ENCODE measurements at regions not wholly inside any gene's neighbourhood (a gene's known extent, or its start where the extent isn't known, plus 50 kb on each side); places are given as distances from the start of the nearest gene placed in this dataset.
A peak's percentile ranks its signal among the peaks of the same experiment; 100 is the strongest.
"Not testable (repeated sequence)": the region's sequence is repeated elsewhere in the genome, so short reads cannot be mapped to it uniquely, and the experiment has no call there.

DNA sequence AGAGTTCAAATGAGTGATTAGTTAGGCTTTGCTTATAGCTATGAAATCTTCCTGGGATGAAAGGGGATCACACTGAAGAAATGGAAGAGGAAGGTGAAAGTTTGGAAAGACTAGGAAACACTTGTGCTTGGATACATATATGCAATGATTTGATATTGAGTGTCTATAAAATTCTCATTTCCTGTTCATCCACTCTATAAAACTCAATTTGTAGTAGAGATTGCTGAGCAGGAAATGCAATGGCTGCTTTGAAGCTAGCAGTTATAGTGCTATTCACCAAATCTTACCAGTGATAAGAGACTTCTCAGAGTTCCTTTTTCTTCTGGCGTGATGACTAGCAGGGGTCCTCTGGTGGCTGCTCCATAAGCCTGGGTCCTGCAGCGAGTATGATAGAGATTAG lies 128.1 kb upstream of the HPF1 start:
- DNase-seq, result no peak

DNA sequence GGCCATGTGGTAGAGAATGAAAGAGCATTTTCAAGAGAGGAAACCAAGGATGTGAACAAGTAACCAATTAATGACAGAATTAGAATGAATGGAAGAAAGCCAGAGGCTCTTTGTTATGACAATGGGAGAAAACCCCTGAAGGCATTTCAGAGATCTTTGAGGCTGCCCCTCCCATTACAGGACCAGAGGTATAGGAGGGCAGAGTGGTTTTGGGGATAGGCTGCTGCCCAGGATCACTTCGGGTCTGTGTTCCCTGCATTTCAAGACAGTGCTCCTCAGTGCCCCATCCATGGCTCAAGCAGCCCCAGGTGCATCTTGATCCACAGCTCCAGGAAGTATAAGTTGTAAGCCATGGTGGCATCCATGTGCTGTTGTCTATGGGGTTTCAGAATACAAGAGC lies 124.0 kb upstream of the HPF1 start:
- DNase-seq, result no peak

DNA sequence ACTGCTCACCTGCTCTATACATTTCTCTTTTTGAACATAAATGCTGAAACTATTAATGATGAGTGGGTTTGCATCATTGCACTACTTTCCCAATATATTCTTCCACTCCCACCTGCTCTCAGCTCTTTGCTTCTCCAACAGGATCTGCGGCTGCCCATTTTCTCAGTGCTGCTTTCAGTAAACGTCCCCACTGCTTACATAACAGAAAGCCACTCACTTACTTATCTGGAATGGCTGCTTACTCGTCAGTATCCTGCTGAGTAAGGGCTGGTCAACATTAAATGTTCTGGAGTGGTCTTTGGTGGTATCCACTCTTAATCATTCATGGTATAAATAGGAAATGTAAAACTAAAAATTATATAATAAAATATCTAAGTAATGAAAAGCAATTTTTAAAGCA lies 112.8 kb upstream of the HPF1 start:
- DNase-seq, result no peak

DNA sequence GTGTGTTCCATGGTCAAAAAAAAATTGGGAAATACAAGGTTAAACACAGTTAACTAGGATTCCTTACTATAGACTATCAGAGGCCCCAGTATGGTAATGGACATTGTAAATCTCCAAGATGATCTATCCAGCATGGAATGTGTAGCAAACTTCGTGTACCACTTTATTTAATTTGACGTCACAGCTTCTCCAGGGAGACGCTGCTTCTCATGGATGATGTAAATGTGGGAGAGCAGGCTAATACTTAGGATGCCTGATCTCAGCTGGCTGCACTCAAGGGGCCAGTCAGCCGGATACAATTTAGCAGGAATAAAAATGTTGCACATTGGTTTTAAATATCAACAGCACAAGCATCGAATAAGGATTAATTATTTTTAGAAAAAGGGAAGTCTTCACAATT lies 111.7 kb upstream of the HPF1 start:
- DNase-seq, result no peak

DNA sequence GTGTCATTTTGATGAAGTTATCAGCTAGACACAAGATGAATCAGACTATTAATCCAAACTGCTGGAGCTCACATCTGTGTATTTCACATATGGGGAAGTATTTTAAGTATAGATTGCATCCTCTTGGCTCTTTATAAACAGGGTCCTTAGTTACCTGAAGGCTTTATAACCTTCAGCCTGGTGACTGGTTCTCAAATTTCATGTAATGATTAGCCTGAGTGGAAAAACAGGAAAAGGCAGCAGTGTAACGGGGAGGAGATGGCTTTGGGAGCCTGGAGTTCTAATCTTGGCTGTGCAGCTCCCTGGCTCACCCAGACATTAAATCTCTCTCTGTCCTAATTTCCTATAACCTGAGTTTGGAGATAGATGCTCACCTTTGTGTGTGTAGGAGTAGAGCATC lies 103.8 kb upstream of the HPF1 start:
- DNase-seq, result no peak

DNA sequence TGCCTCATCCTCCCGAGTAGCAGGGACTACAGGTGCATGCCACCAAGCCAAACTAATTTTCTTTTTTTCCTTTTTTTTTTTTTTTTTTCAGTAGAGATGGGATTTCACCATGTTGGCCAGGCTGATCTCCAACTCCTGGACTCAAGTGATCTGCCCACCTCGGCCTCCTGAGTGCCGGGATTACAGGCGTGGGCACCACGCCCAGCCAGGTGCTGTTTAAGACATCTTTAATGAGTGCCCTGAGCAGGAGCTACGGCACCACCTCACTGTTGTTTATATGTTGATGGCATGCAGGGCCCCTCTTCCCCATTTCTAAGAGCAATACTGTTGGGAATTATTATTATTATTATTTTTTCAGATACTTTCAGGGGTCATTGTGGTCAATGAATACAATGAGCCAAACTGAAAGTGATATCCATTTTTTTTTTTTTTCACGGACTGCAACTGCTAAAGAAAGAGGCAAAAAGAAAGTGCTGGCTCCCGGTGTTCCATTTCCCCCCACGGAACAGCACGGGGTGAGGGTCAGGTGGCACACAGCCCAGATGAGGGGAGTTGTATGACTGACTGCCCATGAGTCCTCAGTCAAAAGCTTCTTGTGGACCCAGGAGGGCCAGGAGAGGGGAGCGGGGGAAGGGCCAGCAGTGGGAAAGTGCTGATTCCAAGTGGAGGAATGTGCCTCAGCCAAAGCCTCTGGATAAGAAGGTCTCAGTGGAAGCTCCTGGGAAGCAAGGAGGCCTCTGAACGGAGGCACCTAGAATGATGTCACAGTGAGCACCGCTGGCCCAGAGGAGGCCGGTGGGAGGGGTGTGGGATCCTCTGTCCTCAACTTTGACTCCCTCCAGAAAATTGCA lies 101.8 kb upstream of the HPF1 start:
- no peak for DNase-seq

DNA sequence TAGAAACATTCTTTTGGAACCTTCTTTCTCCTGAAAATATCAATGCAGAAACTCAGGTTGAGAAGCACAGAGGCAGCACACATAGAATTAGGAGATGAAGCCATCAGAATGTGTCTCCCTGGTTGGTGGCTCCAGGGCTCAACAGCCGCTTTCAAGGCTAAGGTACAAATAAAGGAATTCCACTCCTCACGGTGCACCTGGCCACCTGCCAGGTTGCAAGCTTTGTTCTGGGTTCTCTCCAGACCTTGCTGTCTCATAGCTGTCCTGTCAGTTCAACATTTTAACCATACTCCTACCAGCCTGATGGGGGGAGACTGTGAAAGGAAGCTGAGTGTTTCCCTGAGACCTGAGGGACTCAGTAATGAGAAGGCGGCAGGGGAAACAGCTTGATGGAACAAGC lies 96.3 kb upstream of the HPF1 start:
- no peak for DNase-seq

DNA sequence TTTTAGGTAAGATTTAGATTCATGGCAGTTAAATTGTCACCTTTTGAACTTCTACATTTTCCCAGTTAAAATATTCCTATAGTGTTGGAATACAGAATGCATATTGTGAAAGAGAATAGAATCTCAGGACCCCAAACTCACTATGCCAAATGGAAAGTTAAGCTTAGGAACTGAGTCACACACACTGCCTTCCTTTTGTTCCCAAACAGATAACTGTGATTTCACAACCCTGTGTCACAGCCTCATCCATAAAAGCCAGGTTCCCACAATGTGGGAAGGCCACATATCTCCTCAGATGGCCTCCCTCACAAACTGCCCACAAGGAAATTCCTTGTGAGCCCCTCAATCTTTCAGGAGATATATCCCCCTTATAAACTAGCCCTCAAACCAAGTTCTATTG lies 94.7 kb upstream of the HPF1 start:
- DNase-seq, result no peak

DNA sequence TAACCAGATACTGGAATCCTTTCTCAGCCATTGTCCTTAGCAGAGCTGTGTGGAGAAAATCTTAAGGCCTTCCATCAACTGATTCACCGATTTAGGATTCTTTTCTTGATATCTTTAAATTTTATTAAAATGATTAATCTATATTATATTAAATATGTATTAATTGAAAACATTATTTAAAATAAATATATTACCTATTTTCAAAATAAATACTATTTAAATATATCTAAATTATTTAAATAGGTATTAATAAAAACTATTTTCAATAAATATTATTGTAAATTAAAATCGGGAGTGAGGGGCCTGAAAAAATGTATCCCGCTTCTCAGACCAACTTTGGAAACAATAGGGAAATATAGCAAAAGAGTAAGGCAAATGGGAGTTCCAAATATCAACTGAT lies 94.0 kb upstream of the HPF1 start:
- no peak for DNase-seq

DNA sequence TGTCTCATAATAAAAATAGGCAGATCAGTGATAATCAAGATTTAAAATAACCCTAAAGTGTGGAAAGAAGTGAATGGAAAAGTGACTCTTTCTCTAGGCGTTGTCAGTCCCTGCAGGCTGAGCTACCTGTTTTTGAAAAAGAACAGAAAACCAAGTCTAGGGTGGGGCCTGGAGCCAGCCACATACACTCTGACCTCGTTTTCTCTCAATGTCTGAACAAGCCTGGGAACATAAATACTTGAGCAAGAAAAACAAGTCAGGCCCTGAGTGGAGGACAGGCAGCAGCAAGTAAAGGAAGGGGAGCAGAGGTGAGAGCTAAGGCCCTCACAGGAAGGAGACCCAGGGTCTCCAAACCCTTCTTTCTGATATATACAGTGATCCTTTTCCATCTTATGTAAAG lies 91.7 kb upstream of the HPF1 start:
- no peak for DNase-seq

DNA sequence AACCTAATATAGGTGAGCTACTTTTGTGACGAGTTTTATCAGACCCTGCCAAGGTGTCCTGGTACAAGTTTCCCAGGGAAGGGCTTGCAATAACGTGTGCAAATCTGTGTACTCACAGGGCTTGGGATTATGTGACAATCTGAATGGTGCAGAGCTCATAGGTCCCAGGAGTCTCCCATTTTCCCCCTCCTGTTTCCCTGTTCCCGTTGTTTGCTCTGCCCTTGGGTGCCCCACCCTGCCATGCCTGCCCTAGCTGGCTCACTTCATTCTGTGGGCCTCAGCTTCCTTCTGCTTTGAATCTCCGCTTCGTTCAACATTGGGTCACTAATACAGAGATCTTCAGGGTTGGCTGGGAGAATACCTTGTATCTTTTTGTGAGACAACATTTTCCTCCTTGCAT lies 90.3 kb upstream of the HPF1 start:
- no peak for DNase-seq

DNA sequence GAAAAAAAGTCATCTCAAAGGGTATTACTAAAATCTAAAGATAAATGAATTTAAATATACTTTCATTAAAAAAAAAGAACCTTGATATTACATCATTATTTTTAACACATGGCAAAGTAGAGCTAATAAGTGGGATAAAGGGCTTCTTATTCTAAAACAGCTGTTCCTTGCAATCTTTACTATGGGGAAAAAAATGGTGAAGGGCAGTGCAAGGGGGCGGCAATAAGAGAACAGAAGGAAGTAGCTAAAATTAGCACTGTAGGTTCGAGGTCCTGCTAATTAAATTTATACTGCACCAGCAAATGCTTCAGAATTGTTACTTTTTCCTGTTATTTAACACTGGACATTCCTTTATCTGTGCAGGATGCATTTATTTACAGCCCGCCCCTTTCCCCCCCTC lies 89.4 kb upstream of the HPF1 start:
- no peak for DNase-seq

DNA sequence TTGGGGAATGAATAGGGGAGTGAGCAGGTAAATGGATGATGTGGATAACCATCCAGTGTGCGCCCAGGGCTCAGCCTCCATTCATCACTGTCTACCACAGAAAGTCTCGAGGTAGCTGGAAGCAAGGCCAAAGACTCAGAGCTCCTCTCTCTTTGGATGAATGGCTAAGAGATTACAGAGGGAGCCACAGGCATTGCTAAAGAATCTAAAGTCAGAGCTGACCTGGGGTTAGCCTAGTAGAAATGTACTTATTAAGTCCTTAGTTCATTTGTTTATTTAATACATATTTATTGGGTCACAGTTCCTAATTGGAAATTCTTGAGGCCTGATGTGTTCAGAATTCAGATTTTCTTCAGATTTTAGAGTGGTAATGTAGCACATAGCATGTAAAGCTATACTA lies 88.7 kb upstream of the HPF1 start:
- DNase-seq, result no peak

DNA sequence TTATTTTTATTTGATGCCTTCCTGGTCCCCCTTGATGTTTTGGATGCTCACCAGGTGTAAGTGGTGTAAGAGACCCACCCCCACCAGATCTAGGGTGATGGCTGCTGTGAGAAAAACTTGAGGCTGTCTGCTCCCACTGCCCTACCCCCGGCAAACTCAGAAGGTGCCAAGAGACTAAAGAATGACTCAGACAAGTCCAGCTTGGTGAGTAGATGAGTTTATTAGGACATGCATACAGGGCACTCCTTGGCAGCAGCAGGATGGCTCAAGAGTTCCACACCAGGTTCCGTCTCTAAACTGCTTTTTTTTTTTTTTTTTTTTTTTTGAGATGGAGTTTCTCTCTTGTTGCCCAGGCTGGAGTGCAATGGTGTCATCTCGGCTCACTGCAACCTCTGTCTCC lies 84.0 kb upstream of the HPF1 start:
- no peak for DNase-seq

DNA sequence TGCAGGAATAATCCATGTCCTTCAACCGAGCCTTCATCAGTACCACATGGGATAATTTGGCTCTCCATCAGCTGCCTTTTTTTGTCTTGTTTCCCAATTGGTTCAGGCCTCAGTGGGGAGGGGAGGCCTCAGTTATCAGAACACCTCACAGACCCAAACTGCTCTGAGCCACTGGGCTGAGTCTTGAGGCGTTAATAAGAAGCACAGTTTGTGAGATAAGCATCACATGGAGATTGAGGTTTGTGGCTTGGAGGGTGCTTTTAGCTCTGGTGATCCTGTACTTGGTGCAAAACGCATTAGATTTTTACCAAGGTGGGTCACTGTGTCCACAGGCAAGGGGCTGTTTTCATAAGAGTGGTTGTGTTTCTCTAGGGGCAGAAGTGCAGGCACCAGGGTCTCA lies 82.8 kb upstream of the HPF1 start:
- no peak for DNase-seq

DNA sequence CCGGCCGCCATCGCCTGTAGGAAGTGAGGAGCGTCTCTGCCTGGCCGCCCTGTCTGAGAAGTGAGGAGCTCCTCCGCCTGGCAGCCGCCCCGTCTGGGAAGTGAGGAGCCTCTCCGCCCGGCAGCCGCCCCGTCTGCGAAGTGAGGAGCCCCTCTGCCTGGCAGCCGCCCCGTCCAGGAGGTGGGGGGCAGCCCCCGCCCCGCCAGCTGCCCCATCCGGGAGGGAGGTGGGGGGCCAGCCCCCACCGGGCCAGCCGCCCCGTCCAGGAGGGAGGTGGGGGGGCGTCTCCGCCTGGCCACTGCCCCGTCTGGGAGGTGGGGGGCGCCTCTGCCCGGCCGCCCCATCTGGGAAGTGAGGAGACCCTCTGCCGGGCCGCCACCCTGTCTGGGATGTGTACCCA lies 70.6 kb upstream of the HPF1 start:
- DNase-seq, result not testable (repeated sequence)

DNA sequence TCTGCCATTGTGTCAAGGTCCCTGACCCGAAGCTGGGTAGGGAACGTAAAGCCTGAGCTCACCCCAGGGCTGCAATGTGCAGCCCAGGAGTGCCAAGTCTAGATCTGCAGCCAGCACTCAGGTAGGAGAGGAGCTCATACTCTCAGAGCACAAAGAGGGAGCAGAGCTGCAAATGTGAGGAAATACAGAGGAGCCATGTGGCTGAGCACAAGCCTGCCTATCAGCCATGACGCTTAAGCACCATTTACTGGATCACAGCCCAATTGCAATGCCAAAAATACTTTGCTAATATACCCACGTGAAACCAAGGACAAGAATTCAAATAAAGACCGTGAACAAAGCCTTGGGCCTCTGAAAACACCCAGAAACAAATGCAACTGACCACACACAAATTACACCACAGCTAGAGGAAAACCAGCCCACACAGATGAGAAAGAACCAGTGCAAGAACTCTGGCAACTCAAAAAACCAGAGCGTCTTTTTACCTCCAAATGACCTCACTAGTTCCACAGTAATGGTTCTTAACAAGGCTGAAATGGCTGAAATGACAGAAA lies 69.0 kb upstream of the HPF1 start:
- no peak for DNase-seq

DNA sequence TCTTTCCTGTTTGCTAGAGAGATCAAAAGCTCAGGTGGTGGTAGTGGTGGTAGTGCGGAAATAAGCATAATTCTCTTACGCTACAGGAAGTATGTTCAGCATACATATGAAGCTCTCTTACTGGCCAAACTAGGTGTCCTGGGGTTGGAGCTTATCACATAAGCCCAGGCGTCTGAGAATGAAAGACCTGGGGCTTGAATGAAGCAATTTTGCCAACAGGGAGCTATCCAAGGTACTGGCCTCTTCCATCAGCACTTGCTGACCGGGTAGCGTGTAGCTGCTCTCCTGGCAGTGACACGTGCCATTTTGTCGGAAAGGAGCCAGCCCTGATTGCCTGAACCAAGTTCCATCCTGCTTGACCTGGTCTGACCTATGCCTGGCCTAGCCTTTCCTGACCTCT lies 65.9 kb upstream of the HPF1 start:
- DNase-seq, result peak; percentile 67

DNA sequence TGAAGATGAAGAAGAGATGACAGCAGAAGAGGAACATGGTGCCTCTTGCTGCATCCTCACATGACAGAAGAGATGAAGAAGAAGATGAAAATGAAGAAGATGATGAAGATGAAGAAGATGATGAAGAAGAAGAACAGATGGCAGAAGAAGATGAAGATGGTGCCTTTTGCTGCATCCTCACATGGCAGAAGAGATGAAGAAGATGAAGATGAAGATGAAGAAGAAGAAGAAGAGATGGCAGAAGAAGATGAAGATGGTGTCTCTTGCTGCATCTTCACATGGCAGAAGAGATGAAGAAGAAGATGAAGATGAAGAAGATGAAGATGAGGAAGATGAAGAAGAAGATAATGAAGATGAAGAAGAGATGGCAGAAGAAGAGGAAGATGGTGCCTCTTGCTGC lies 63.7 kb upstream of the HPF1 start:
- DNase-seq, result no peak

DNA sequence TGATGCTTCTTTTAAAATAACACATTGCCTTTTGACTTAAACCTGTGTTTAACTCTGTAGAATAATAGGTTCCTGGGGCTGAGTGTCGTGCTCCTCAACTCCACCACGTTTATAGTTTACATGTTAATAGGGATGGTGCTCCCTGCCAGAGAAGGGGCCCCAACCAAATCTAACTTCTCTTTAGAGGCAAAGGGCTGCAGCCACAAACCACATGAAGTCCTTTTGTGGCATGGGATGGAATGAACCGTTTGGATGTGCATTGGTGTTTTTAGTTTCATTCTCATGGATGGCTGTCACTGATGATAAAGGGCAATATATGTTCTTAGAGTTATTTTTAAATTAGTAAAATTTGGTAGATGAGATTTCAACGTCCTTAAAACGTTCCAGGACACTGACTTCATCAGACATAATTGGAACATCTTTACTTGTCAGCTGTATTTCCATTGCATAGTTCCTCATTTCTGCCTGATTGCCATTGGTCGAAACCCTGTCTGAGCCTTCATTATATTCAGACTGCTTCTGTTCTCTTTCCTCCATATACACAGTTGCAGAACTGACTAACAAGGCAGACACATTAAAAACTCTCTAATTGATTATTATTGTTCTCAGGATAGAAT lies 60.4 kb upstream of the HPF1 start:
- no peak for DNase-seq

DNA sequence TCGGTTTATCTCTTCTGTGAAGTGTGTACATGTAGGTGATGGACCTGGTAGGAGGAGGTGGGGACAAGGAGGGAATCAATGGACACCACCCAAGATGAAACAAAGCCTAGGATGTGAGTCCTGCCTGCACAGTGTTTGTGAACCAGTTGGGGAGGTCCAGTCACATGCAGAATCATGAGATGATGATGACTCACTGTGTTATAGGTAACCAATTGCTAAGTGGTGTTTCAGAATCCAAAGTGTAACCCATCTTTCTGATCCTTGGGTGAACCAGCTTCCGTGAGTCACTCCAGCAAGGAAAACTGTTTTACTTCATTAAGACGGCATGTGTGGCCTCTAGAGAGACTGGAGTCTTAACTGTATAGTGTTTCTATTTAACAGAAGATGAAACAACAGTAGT lies 57.9 kb upstream of the HPF1 start:
- DNase-seq, result peak; percentile 43

DNA sequence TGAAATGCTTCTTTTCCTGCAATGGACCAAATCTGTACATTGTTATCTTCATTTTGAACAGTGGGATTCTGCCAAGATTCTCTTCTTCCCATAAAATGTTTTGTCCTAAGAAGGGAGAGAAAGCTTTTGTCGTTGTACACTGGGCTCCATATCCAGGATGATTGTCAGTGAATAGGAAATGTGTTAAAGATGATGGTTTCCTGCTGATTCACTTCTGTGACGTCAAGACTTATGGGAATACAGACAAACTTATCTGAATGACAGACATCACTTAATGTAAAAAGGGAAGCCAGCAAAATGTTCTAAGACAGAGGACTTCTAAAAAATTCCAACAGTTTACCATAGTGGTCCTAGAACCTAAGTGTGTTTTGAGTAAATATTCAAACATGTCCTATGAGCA lies 53.7 kb upstream of the HPF1 start:
- DNase-seq, result no peak

DNA sequence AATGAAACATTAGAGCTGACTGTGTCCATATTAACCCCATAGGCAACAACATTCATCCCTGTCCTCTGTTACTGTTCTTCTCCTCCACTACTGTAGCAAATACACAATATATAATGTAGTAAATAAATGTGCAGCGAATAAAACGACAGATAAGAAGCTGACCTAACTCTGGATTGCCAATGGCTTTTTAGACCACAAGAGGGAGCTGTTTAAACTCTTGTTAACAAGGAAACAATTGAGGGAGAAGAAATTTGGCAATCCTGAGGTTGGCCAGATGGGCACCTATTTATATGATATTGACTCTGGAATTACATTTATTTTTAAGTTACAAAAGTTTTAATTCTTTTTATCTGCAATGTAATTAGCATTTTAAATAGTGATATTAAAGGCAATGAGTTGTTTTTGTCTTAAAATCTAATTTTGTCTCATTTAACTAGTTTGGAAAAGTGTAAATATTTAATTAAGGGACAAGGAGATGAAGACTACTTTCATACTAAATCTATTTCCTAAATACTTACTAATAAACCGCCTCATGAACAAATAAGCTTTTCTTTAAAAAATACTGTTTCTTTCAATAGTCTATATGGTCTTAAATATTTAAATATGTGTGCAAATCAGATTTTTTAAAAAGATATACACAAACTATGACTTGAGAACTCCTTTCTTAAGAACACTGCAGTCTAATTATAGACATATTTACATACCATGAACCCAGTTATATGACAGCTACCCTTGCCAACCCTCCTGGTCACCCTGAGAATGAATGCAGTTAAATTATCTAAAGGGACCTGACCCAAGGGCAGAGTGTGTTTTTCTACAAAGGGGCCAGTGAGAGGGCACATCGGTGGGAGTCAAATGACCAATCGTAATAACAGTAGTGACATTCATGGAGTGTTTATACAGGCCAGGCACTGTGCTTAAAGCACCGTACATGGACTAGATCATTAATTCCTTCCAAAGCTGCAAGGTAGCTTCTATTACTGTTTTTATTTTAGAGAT lies 52.9 kb upstream of the HPF1 start:
- DNase-seq, result peak; percentile 75

Measured in fibroblast of skin of abdomen (primary cell).